ENCODE measurements at regions not wholly inside any gene's neighbourhood (a gene's known extent, or its start where the extent isn't known, plus 50 kb on each side); places are given as distances from the start of the nearest gene placed in this dataset.

DNA sequence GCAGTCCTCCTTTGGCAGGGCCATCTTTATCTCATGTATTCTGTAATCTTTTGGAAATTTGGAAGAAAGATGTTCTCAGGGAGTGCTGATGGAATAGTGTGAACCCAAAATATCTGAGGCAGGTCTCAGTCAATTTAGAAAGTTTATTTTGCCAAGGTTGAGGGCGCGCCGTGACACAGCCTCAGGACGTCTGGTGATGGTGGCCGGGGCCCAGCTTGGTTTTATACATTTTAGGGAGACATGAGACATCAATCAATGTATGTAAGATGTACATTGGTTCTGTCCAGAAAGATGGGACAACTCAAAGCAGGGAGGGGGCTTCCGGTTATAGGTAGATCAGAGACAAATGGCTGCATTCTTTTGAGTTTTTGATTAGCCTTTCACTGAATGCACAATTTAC, 89.8 kb downstream of the ERMARD start:
- Mint-ChIP-seq H3K27ac (no peak overlapping the region), H3K4me1 (ENCODE audit: low read depth) (no peaks in the 10 kb centered on the region), H3K4me3 (no peak overlapping the region), H3K27me3 (peaks cover 5% of the 10 kb centered on the region), H3K36me3 (ENCODE audit: low read depth) (no peaks in the 10 kb centered on the region), H3K9me3 (no peaks in the 10 kb centered on the region)

DNA sequence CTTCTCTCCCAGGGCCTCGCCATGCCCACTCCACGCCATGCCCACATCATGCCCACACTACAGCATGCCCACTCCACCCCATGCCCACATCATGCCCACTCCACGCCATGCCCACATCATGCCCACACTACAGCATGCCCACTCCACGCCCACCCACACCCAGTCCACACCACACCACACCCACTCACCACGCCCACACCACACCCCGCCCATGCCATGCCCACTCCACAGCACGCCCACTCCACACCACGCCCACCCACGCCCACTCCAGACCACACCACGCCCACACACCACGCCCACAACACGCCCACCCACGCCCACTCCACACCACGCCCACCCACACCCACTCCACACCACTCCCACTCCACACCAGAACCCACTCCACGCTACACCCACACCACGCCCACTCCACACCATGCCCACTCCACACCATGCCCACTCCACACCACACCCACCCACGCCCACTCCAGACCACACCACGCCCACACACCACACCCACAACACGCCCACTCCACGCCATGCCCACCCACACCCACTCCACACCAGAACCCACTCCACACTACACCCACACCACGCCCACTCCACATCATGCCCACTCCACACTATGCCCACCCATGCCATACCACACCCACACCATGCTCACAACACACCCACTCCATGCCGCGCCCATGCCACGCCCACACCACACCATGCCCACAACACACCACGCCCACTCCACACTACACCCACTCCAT, 88.6 kb downstream of the ERMARD start:
- Mint-ChIP-seq H3K27me3 (peaks cover 15% of the 10 kb centered on the region), H3K4me3 (no peak overlapping the region), H3K36me3 (ENCODE audit: low read depth) (no peaks in the 10 kb centered on the region), H3K4me1 (ENCODE audit: low read depth) (no peaks in the 10 kb centered on the region), H3K9me3 (no peaks in the 10 kb centered on the region), H3K27ac (peak overlapping the region; percentile 42)

DNA sequence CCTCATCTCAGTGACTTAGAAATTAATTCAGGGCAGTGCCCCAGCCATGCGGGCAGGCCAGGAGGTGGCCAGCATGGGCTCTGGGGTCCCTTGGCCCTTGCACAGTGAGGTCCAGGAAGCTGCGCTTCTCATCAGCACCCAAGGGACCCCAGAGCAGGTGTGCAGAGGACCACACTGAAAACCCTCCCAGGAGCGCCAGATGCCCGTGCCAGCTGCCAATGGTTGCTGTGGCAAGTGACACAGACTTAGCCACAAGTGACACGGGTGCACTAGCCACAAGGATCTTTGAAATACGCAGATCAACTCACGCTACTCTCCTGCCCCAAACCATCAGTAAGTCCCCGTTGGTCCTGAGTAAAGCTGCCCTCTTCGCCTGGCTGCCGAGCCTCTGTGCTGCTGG, 88.1 kb downstream of the ERMARD start:
- no peaks in the 10 kb centered on the region for H3K9me3 Mint-ChIP-seq
- no peaks in the 10 kb centered on the region for H3K36me3 Mint-ChIP-seq (ENCODE audit: low read depth)
- peaks cover 21% of the 10 kb centered on the region for H3K27me3 Mint-ChIP-seq
- no peak overlapping the region for H3K27ac Mint-ChIP-seq
- no peaks in the 10 kb centered on the region for H3K4me1 Mint-ChIP-seq (ENCODE audit: low read depth)
- H3K4me3 Mint-ChIP-seq: no peak overlapping the region

DNA sequence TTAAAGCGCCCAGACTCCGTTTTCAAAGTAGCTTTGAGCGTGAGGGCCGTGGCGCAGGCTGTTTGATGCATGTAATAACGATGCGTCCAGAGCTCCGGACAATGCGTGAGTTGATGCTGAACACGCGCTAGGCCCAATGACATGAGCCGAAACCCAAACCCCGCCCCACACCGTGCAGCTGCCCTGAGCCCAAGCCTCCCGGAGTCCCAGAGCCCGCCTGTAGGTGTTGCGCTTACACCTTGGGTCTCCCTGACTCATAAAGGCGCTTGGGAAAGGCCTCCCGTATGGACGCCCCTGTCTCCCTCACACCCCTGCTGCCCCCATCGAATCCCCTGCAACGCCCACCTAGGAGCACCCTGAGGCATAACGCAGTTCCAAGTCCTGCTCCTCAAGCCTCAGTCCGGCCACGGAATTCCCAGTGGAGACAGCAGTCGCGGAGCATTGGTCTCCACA, 87.6 kb downstream of the ERMARD start:
- Mint-ChIP-seq H3K27ac (no peak overlapping the region), H3K4me3 (no peak overlapping the region), H3K4me1 (ENCODE audit: low read depth) (no peaks in the 10 kb centered on the region), H3K27me3 (peaks cover 25% of the 10 kb centered on the region), H3K36me3 (ENCODE audit: low read depth) (no peaks in the 10 kb centered on the region), H3K9me3 (no peaks in the 10 kb centered on the region)

DNA sequence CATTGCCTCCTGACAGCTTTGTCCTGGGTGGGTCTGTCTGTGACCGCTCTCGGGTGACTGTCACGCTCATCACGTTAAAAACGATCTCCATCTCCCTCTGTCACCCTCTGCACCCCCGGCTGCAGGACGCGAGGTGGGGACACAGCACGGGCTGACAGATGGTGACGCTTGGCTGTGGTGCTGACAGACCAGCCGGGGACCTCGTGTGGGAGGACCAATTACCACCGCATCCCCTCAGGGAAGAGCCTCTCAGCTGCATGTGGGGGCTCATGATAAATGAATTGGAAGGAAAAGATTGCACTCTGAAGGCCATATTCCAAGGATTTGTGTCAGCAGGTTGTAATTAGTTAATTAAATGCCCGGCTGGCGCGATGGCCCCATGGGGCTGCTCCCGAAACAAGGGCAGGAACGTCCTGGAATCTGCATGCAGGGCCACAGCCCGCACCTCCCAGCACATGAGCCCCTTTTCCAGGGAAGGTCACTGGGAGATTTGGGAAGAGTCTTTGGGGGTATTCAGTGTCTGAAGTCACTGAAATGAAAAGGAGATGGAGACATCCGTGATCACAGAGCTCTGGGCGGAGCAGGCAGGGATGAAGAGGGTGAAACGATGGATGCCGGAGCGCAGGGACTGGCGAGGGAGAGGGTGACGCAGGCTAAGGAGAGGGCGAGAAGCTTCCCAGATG, 87.1 kb downstream of the ERMARD start:
- H3K27me3 Mint-ChIP-seq: peaks cover 29% of the 10 kb centered on the region

DNA sequence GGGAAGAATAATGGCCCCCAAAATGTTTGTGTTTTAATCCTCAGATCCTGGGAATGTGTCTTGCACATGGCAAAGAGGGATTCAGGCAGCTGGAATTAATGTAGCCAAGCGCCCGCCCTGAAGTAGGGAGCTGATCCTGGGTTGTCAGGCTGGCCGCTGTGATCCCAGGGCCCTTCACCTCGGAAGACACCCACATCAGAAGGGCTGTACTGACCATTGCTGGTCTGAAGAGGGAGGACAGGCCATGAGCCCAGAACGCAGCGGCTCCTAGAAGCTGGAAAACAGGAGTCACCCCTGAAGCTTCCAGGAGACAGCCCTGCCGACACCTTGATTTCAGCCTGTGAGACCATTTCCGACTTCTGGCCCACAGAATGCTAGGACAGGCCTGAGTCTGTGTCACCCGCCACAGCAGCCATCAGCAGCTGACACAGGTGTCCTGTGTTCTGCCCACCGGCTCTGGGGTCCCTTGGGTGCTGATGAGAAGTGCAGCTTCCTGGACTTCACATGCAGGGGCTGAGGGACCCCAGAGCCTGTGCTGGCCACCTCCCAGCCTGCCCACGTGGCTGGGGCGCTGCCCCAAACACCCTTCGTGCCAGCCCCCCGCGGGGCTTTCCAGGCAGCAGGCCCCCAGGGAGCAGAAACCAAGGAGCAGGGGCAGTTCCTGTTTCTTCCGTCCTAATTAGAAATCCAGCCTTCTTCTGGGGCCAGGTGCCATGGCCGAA, 86.3 kb downstream of the ERMARD start:
- no peaks in the 10 kb centered on the region for H3K9me3 Mint-ChIP-seq
- H3K36me3 Mint-ChIP-seq (ENCODE audit: low read depth): no peaks in the 10 kb centered on the region
- H3K4me3 Mint-ChIP-seq: no peak overlapping the region
- H3K27me3 Mint-ChIP-seq: peaks cover 33% of the 10 kb centered on the region
- no peak overlapping the region for H3K27ac Mint-ChIP-seq
- H3K4me1 Mint-ChIP-seq (ENCODE audit: low read depth): no peaks in the 10 kb centered on the region

More for the DNA sequence above, 87.1 kb downstream of the ERMARD start:
- no peaks in the 10 kb centered on the region for H3K9me3 Mint-ChIP-seq
- H3K27ac Mint-ChIP-seq: no peak overlapping the region
- H3K36me3 Mint-ChIP-seq (ENCODE audit: low read depth): no peaks in the 10 kb centered on the region
- no peak overlapping the region for H3K4me3 Mint-ChIP-seq
- no peaks in the 10 kb centered on the region for H3K4me1 Mint-ChIP-seq (ENCODE audit: low read depth)

DNA sequence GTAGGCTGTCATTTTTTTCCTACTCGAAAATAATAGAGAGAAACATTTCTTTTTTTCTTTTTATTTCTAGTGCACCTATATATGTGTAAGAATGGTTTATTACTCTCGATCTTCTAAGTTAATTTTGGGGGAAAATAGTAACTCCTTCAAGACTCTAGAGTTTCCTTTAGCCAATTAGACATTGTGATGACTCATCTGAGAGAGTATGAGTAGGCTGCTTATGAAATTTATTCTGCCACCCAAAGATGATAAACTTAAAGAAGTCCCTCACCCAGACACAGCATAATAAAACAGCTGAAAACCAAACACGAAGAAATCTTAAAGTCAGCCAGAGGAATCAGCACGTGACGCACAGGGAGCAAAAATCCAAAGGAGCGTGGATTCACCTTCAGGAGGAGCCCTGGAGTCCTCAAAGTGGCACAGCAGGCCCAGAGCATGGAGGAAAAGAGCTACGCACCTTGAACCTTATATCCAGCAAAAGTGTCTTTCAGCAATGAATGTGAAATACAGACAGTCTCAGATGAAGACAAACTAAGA, 81.9 kb downstream of the ERMARD start:
- Mint-ChIP-seq H3K4me3 (no peak overlapping the region), H3K9me3 (no peaks in the 10 kb centered on the region), H3K27ac (no peak overlapping the region), H3K27me3 (peaks cover 45% of the 10 kb centered on the region), H3K4me1 (ENCODE audit: low read depth) (peaks cover 3% of the 10 kb centered on the region), H3K36me3 (ENCODE audit: low read depth) (no peaks in the 10 kb centered on the region)

DNA sequence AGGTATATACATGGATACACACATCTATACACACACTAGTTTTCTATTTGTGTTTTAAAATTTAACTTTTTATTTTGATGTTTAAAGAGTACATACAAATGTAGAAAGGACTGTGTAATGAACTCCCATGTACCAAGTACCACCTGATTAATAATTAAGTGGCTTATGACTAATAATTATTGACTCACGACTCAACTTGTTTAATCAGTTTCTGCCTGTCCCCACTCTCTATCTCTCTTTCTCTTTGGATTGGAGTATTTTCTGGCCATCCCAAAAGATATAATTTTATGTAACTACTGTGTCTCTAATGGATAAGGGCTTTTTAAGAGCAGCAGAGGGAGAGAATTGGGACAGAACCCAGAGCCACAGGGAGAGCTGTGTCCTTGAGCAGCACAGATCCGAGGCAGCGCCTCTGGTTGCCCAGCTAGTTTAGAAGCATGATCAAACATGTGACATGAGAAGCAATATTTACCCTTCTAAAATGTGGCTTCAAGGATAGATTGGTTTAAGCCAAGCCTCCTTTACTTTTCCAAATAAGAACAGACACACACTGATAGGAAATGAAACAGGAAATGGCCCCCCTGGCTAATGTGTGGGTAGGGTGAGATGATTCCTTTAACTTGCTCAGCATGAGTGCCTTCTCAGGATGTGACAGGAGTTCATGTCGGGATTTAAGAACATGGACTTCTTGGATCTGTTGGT, 81.0 kb downstream of the ERMARD start:
- Mint-ChIP-seq H3K4me3 (no peak overlapping the region), H3K4me1 (ENCODE audit: low read depth) (peaks cover 3% of the 10 kb centered on the region), H3K27ac (no peak overlapping the region), H3K27me3 (peaks cover 45% of the 10 kb centered on the region), H3K9me3 (no peaks in the 10 kb centered on the region), H3K36me3 (ENCODE audit: low read depth) (no peaks in the 10 kb centered on the region)

DNA sequence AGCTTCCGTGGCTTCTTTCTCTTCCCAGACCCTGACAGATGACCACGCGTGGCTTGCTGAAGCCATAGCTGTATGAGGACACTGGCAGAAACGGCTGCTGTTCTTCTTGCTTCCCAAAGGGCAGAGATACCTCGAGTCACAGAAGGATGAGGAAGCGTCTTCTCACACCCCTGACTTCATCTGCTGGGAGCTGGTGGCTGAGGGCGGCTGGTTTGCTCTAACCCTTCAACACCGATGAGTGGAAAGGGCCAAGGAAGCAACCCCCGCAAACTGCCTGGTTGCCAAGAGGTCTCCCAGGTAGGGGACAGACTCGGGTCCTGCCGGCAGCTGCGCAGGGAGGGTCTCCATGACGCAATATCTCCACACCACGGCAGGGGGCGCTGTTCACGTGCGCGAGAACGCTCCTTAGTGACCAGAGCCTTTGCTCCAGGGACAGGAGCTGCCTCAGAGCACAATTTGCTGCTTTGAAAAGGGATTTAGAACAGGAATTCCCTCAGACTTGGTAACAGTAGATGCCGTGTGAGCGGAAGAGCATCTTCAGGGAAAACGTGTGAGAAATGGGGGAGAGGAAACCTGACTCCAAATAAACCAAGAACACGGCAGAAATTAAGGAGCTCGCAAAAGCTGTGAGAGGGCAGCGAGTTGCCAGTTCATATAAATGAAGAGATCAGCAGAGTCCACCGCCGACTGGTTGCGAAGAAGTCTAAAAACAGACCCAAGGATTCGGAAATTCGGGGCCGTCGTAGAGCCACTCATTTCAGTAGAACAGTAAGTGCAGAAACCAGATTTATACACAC, 80.2 kb downstream of the ERMARD start:
- peaks cover 3% of the 10 kb centered on the region for H3K9me3 Mint-ChIP-seq
- no peak overlapping the region for H3K4me3 Mint-ChIP-seq
- peaks cover 45% of the 10 kb centered on the region for H3K27me3 Mint-ChIP-seq
- H3K36me3 Mint-ChIP-seq (ENCODE audit: low read depth): no peaks in the 10 kb centered on the region
- H3K27ac Mint-ChIP-seq: no peak overlapping the region
- H3K4me1 Mint-ChIP-seq (ENCODE audit: low read depth): peaks cover 3% of the 10 kb centered on the region
